ENCODE measurements at regions not wholly inside any gene's neighbourhood (a gene's known extent, or its start where the extent isn't known, plus 50 kb on each side); places are given as distances from the start of the nearest gene placed in this dataset.

- no peak for TF ChIP-seq CTCF (conservative IDR thresholded peaks at IDR 0.05; ENCODE audit: low read depth, low read length)
- TF ChIP-seq EZH2 (IDR thresholded peaks at IDR 0.05; ENCODE audit: borderline replicate concordance, low read depth, low read length, poor library complexity, severe bottlenecking), result no peak
Observed at GRCh38 chr17:13338421-13338820, 263.3 kb downstream of the HS3ST3A1 start.

Data from A673 (cell line).